Aorta (tissue), 5 donors: ENCODE measurements at regions not wholly inside any gene's neighbourhood (a gene's known extent, or its start where the extent isn't known, plus 50 kb on each side); places are given as distances from the start of the nearest gene placed in this dataset.
A peak's percentile ranks its signal among the peaks of the same experiment; 100 is the strongest.

Experiments
- ATAC-seq: fragments of 200-7000 bp; cut with Tn5 transposase; one replicate; pipeline ENCODE4 v1.9.1; 2022; ENCODE audit warnings: moderate library complexity; ENCODE audit not compliant: low FRiP score
- DNase-seq, 2 donors: peaks; one replicate each; pipeline ENCODE4 v3.0.0-alpha.2; 2020
- H3K27ac ChIP-seq, 2 donors: one replicate each; pipeline ENCODE4 v1.5.1; 2013; ENCODE audit warnings: low read length in 2 of 2, mild to moderate bottlenecking in 2 of 2, moderate library complexity in 2 of 2, control low read depth in 1 of 2, inconsistent platforms in 1 of 2, low read depth in 1 of 2
- H3K27me3 ChIP-seq, 2 donors: one replicate each; pipeline ENCODE4 v1.6.1; 2013; ENCODE audit warnings: control low read depth in 1 of 2, low read length in 1 of 2, mild to moderate bottlenecking in 1 of 2, moderate library complexity in 1 of 2; ENCODE audit not compliant: insufficient read depth in 2 of 2, control insufficient read depth in 1 of 2
- H3K36me3 ChIP-seq, 2 donors: one replicate each; pipeline ENCODE4 v1.6.1; 2013; ENCODE audit warnings: control low read depth in 1 of 2, low read length in 1 of 2, mild to moderate bottlenecking in 1 of 2; ENCODE audit not compliant: insufficient read depth in 2 of 2, control insufficient read depth in 1 of 2
- H3K4me1 ChIP-seq, 2 donors: one replicate each; pipeline ENCODE4 v1.6.1; 2013; ENCODE audit warnings: low read length in 2 of 2, control low read depth in 1 of 2, mild to moderate bottlenecking in 1 of 2, moderate library complexity in 1 of 2; ENCODE audit not compliant: insufficient read depth in 2 of 2, control insufficient read depth in 1 of 2
- H3K4me3 ChIP-seq, 2 donors: one replicate each; pipeline ENCODE4 v1.5.1; 2013; ENCODE audit warnings: low read length in 2 of 2, control low read depth in 1 of 2, mild to moderate bottlenecking in 1 of 2
- H3K9me3 ChIP-seq: one replicate; pipeline ENCODE4 v1.6.1; 2013; ENCODE audit warnings: mild to moderate bottlenecking, low read length; ENCODE audit not compliant: control insufficient read depth
- WGBS, 2 donors: extraction: QIAGEN DNeasy Blood & Tissue Kit; methylation state at CpG; one replicate each; pipeline ENCODE4 v1.1.7; 2013; 5-methylcytosine and 5-hydroxymethylcytosine counted together
- intact Hi-C, 2 donors: fragments of 100-400 bp; cut with DNase I; formaldehyde crosslinking; loops; one replicate each; pipeline versions ENCODE4 v1.14.2 to v1.15.0; 2022
- donor health status: healthy with polysubstance abuse.
- donor health status: Bipolar disorder and iron deficiency.
- donor health status: DM: no; HTN: no; CAD: no.
- donor health status: DM: no; HTN: no; CAD: no.
- donor health status: DM: yes; HTN: yes; CAD: no.

DNA sequence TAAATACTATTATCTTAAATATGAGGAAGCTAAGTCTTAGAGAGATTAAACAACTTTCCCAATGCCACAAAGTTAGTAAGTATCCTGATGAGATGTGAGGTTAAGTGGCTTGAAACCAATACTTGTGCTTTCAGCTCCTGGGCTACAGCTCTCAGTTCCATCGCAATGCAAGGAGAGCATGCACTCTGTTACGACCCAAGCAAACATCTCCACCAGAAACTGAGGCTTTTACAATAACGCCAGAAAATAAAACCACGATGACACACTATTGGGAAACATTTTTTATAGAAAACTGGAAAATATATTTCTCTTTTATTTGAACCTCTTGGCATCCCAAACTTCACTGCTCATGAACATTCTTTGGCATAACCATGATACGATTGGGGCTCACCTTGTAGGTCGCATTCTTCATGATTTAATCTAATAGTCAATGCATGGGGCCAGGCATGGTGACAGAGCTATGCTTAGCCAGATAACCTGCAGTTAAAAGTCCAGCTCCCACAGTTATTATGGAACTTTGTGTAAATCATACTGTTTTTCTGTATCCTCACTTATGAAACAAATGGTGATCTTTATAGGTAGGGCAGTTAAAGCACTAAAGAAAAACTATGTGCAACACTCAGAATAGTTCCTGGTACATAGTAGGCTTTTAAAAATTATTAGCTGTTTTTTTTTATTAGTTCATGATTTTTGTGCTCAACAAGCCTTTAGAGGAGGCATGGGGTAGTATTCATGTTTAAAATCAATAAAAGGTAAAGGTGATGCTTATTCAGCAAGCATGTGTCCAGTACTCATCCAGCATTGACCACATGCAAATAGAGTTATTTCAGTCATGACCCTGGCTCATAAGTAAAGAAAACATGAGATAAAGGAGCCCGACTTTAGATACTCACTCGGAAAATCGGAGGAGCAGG, 238.3 kb upstream of the TRIB2 start:
- DNase-seq, result no peak
- WGBS, 2 donors, result 66% methylated on average over 9 of the region's 9 CpGs
- ATAC-seq, result no peak
- Histone ChIP-seq H3K4me1 (peaks cover 0 to 3% of the 10 kb centered on the region in 2 donors), H3K27ac (no peak overlapping the region), H3K36me3 (no peaks in the 10 kb centered on the region), H3K27me3 (no peaks in the 10 kb centered on the region), H3K9me3 (no peaks in the 10 kb centered on the region), H3K4me3 (no peak overlapping the region)
- intact Hi-C loops, result no loop called here

DNA sequence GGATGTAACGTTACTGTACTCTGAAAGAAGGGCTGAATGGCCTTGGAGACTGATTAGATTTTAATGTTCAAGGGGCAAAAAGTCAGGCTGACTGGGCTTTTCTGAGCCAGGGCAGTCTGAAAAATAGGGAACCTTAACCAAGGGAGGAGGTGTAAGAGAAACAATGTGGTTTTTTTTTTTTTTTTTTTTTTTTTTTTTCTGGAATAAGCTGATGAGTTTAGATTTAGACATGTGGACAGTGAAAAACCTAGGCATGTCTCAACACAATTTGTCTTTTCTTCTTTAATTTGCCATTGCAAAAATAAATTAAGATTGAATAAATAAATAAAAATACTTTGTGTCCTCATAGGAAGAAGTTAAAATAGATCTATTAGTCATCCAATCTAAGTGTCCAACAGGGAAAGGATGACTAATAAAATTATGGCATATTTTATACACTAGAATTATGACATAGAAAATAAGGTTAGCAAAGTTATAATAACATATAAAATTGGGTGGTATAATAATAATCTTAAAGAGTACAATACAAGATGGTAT, 237.6 kb upstream of the TRIB2 start:
- intact Hi-C loops, result no loop called here
- DNase-seq (no peak), ATAC-seq (no peak)
- Histone ChIP-seq H3K36me3 (no peaks in the 10 kb centered on the region), H3K4me1 (peaks cover 0 to 3% of the 10 kb centered on the region in 2 donors), H3K27ac (no peak overlapping the region), H3K9me3 (no peaks in the 10 kb centered on the region), H3K4me3 (no peak overlapping the region), H3K27me3 (no peaks in the 10 kb centered on the region)
- 3% methylated on average over 1 of the region's 1 CpG for WGBS, 2 donors

DNA sequence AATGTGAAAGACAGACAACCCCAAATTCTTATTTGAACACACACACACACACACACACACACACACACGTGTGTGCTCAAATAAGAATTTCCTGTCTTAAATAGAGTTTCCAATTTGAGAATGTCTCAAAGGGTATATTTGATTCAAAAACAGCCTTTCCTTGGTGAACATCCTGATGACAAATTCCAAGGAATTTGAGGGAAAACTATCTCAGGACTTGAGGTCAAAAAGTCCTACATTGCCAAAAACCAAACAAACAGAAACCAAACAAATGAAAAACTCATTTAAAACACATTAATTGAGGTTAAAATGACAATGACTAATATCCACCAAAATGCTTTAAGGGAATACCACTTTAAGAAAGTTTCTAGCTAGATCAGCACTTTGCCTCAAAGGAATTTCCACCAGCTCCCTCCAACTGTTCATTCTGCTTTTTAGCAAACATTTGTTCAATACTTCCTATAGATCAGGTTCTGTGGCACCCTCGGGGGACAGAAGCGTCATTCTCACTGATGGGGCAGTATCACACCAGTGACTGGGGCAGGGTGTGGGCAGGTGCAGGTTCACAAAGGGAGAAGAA, 232.1 kb upstream of the TRIB2 start:
- intact Hi-C loops, result loop anchor here (5.0 to 10.0 kb wide), 2 partner anchors 48 to 230 kb away; partner anchors contain the start of gene TRIB2 (in 1 of the 2)
- DNase-seq (no peak), ATAC-seq (no peak)
- peaks cover 0 to 6% of the 10 kb centered on the region in 2 donors for H3K4me1 ChIP-seq
- no peaks in the 10 kb centered on the region for H3K9me3 ChIP-seq
- H3K4me3 ChIP-seq, result no peak overlapping the region
- no peak overlapping the region for H3K27ac ChIP-seq
- 63 to 66% methylated on average over 3 of the region's 3 CpGs for WGBS, 2 donors
- H3K36me3 ChIP-seq, result no peaks in the 10 kb centered on the region
- no peaks in the 10 kb centered on the region for H3K27me3 ChIP-seq

DNA sequence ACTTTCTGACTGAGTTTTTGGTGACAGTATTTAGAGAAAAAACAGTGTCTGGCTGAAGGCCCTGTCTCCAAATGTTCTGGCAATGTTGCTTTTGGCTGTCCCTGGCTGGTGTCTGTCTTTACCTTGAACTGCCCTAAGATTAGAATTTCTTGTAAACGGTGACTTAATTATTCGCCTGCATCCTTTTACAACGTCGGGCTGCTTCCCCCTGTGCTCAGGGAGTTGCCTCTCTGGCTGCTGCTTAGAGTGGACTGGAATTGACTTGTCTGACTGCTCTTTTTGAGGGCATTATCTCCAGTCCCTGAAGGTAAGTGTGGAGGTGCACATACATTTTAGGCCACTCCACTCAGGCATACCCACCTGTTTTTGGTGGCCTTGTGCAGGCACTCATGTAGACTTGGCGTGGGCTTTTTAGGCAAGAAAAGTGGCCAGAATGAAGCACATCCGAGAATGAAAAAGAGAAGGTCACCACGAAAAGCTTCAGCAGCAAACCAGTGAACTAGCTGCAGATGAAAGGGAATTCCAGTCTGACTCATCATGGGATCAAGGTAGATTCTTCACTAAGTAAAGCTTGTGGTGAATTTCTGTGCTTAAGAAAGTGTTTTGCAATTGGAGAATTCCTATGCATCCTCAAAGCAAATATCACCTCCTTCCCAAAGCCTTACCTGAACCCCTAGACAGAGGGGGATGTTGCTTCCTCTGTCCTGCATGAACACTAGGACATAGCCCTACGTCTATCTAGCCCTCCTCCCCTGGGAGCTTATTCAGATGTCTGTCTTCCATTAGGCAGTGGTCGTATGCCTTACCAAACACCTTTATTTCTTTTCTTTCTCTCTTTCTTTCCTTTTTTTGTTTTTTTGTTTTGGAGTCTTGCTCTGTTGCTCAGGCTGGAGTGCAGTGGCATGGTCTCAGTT, 230.3 kb upstream of the TRIB2 start:
- WGBS, 2 donors, result 34 to 38% methylated on average over 9 of the region's 9 CpGs
- Histone ChIP-seq H3K27ac (peak overlapping the region in 1 of 2 donors; percentile 70), H3K27me3 (no peaks in the 10 kb centered on the region), H3K4me3 (no peak overlapping the region), H3K9me3 (no peaks in the 10 kb centered on the region), H3K36me3 (no peaks in the 10 kb centered on the region), H3K4me1 (peaks cover 0 to 6% of the 10 kb centered on the region in 2 donors)
- DNase-seq, result no peak
- peak; percentile 66 for ATAC-seq
- intact Hi-C loops, result loop anchor here in 1 of 2 donors (10.0 kb wide), 1 partner anchor 228 kb away; the partner anchor contains the start of gene TRIB2

DNA sequence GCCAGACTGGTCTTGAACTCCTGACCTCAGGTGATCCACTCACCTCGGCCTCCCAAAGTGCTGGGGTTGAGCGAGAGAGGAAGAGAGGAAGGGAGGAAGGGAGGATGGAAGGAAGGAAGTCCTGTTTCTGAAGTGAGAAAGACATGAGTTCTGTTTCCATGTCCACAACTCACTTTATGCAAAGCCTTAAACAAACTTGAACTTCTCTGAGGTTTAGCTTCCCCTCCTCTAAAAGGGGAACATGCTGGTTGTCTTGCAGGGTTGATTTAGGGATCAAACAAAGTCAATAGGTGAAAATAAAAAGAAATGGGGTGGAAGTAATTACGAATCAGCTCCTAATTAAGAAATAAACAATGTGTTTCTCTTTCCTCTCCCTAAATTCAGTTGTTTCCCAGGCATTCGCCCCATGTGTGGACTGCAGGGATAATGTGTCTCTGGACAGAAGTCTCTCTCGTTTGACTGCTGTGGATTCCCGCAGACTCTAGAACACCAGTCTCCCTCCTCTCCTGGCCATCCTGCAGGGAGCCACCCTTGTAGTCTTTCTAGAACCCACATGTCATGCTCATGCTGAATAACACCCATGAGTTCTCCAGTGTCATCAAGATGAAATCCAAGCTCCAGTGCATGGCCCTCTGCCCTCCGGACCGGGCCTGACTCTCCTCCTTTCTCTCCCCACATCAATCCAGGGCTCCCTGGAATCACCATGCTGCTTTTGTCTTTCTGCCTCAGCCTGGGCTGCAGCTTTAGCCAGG, 229.3 kb upstream of the TRIB2 start:
- Histone ChIP-seq H3K27me3 (no peaks in the 10 kb centered on the region), H3K9me3 (no peaks in the 10 kb centered on the region), H3K27ac (no peak overlapping the region), H3K4me3 (no peak overlapping the region), H3K4me1 (peaks cover 0 to 6% of the 10 kb centered on the region in 2 donors), H3K36me3 (no peaks in the 10 kb centered on the region)
- DNase-seq (no peak), ATAC-seq (no peak)
- intact Hi-C loops, result loop anchor here in 1 of 2 donors (10.0 kb wide), 1 partner anchor 227 kb away; the partner anchor contains the start of gene TRIB2
- 94 to 96% methylated on average over 8 of the region's 8 CpGs for WGBS, 2 donors

DNA sequence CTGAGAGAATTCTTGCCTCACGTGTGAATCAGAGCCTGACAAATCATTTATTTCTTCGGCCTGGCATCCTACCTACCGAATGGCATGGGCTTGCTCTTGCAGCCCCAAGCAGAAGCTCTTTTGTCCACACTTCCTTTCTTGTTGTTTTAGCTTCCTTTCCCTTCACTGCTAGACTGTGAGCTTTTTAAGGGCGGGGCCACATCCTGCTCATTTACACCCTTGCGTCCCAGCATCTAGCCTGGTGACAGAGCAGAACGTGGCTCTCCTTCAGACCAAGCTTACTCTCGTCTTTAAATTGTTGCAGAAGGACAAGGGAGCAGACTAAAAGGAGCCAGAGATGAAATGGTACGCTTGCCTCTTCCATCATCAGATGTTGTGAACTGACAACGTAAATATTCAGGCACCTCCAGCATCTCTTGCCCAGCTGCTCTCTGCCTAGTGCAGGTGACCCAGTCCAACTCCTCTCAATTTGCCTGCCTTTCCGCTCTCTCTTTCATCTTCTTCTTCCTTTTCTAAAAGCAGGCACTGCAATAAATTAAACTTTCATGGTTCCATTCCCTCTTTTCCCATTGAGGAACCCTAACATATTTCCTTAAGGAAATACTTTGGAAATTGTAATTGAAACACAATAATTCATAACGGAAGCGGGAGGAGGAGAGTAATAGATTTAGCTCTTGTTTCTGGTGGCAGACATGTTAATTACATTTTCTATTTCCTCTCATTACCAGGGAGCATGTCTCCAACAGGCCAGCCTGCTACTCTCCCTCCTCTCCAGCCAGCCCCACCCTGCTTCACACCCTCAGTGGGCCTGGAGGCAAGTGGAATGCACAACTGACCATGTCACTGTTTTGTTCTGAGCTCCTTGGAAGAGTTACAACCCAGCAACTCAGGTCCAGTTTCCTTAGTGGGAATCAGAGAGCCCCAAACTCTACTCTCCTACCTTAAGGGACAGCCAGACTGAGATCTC, 228.1 kb upstream of the TRIB2 start:
- 78 to 79% methylated on average over 12 of the region's 12 CpGs for WGBS, 2 donors
- no peak for DNase-seq
- Histone ChIP-seq H3K4me3 (no peak overlapping the region), H3K36me3 (no peaks in the 10 kb centered on the region), H3K27me3 (no peaks in the 10 kb centered on the region), H3K27ac (no peak overlapping the region), H3K4me1 (peaks cover 0 to 6% of the 10 kb centered on the region in 2 donors), H3K9me3 (no peaks in the 10 kb centered on the region)
- intact Hi-C loops, result loop anchor here in 1 of 2 donors (10.0 kb wide), 1 partner anchor 226 kb away; the partner anchor contains the start of gene TRIB2
- no peak for ATAC-seq

DNA sequence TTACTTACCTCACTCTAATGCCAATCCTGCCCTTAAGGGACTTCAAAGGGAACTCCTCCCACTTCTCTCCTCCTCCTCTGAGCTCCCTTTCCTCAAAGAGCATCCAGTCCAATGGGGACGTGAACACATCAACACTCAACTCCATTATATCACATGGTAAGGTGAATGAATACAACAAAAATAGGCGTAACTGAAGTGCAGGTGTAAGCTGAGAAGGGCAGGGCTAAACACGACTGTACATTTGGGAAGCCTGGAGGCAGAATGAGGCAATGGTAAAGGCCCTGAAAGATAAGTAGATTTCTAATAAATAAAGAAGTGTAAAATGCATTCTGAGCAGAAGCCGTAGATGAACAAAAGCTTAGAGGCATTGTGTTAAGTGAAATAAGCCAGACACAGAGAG, 226.1 kb upstream of the TRIB2 start:
- WGBS, 2 donors, result 81 to 95% methylated on average over 4 of the region's 4 CpGs
- Histone ChIP-seq H3K9me3 (no peaks in the 10 kb centered on the region), H3K27ac (no peak overlapping the region), H3K4me1 (peaks cover 0 to 3% of the 10 kb centered on the region in 2 donors), H3K36me3 (no peaks in the 10 kb centered on the region), H3K4me3 (no peak overlapping the region), H3K27me3 (no peaks in the 10 kb centered on the region)
- intact Hi-C loops, result no loop called here
- no peak for DNase-seq
- no peak for ATAC-seq
